SU-DHL-6 (cell line): ENCODE measurements at regions not wholly inside any gene's neighbourhood (a gene's known extent, or its start where the extent isn't known, plus 50 kb on each side); places are given as distances from the start of the nearest gene placed in this dataset.

ENCODE experiments used
- H2AFZ ChIP-seq: fragments of 200-600 bp; sonication (generic); 2 replicates; pipeline ENCODE4 v1.6.1; 2014; ENCODE audit warnings: low read depth, mild to moderate bottlenecking, moderate library complexity, mixed read lengths, antibody characterized with exemption, low read length; ENCODE audit not compliant: severe bottlenecking
- H3F3A ChIP-seq: fragments of 200-600 bp; shearing (Covaris generic); 2 replicates; pipeline ENCODE4 v1.6.0; 2016; ENCODE audit warnings: antibody characterized with exemption, mild to moderate bottlenecking; ENCODE audit not compliant: insufficient read depth
- H3K27ac ChIP-seq: fragments of 200-600 bp; sonication (generic); 2 replicates; pipeline ENCODE4 v1.5.1; 2016; ENCODE audit warnings: low read depth, mild to moderate bottlenecking, low read length, moderate library complexity, mixed read lengths
- H3K27me3 ChIP-seq: fragments of 200-600 bp; sonication (generic), shearing (Covaris generic); 2 replicates; pipeline ENCODE4 v1.6.0; 2014; ENCODE audit warnings: mild to moderate bottlenecking, low read length
- H3K36me3 ChIP-seq: fragments of 200-600 bp; sonication (generic); 2 replicates; pipeline ENCODE4 v1.6.1; 2014; ENCODE audit warnings: mild to moderate bottlenecking, low read length, mixed read lengths
- H3K4me2 ChIP-seq: fragments of 300-600, 200-600 bp; shearing (Covaris generic), sonication (generic); 2 replicates; pipeline ENCODE4 v1.6.0; 2014; ENCODE audit warnings: low read length, low read depth, mild to moderate bottlenecking; ENCODE audit not compliant: poor library complexity, severe bottlenecking
- H3K4me3 ChIP-seq: fragments of 200-600 bp; sonication (generic); 2 replicates; pipeline ENCODE4 v1.5.1; 2014; ENCODE audit warnings: antibody characterized with exemption, low read length, mild to moderate bottlenecking, mixed read lengths; ENCODE audit not compliant: insufficient read depth, poor library complexity, severe bottlenecking
- H3K79me2 ChIP-seq: fragments of 200-600 bp; sonication (generic); 2 replicates; pipeline ENCODE4 v1.6.1; 2014; ENCODE audit warnings: mild to moderate bottlenecking, low read length, moderate library complexity; ENCODE audit not compliant: insufficient read depth
- H3K9ac ChIP-seq: fragments of 200-600 bp; sonication (generic); 2 replicates; pipeline ENCODE4 v1.7.0; 2014; ENCODE audit warnings: mild to moderate bottlenecking, low read length
- H3K9me2 ChIP-seq: fragments of 200-600 bp; sonication (generic); replicated peaks from 2 replicates; pipeline ENCODE4 v1.6.1; 2014; ENCODE audit warnings: low read length; ENCODE audit not compliant: insufficient read depth
- H3K9me3 ChIP-seq: fragments of 200-600 bp; sonication (generic); 2 replicates; pipeline ENCODE4 v1.6.1; 2014; ENCODE audit warnings: low read length, mixed read lengths; ENCODE audit not compliant: insufficient read depth
- H4K20me1 ChIP-seq: fragments of 200-600 bp; sonication (generic); 2 replicates; pipeline ENCODE4 v1.6.1; 2014; ENCODE audit warnings: low read depth, mild to moderate bottlenecking, antibody characterized with exemption, low read length, moderate library complexity, mixed read lengths
- CTCF ChIP-seq: fragments of 200-600 bp; sonication (generic); IDR thresholded peaks from one replicate; pipeline ENCODE4 v1.5.1; 2017; ENCODE audit warnings: antibody characterized with exemption, mild to moderate bottlenecking, low read length, moderate library complexity; ENCODE audit not compliant: insufficient read depth, poor library complexity, severe bottlenecking
- EZH2phosphoT487 ChIP-seq: fragments of 200-600 bp; sonication (generic), shearing (Covaris generic); conservative IDR thresholded peaks from 2 replicates; pipeline ENCODE4 v1.6.1; 2018; ENCODE audit warnings: mild to moderate bottlenecking, antibody characterized with exemption, low read length, moderate library complexity, mixed read lengths

DNA sequence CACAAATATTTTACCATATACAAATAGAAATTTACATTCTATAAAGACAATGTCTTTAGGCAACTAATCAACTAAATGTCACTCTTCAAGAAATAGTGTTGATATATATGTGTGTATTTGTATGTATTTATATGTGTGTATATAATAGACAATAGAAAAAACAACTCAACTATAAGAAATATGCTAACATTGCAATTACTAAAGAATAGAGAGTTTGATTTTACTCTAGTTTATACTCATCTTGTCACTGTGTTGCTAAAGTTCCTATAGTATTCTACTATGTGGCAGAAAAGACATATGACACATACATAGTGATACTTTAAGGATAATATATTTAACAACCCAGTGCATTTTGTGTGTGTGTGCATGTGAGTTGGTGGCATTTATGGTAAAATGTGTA lies 1728.3 kb downstream of the PLA2G4A start:
- Histone ChIP-seq H4K20me1 (no peaks in the 10 kb centered on the region), H3K79me2 (no peaks in the 10 kb centered on the region), H3K36me3 (no peaks in the 10 kb centered on the region), H3F3A (no peaks in the 10 kb centered on the region), H3K9me2 (no peaks in the 10 kb centered on the region), H3K4me2 (no peak overlapping the region), H3K27me3 (no peaks in the 10 kb centered on the region), H3K4me3 (no peak overlapping the region), H3K9me3 (0 out of 2 replicates have a peak, but pooled peaks cover 4% of the 10 kb centered on the region), H3K9ac (no peak overlapping the region), H3K27ac (no peak overlapping the region), H2AFZ (peak overlapping the region; percentile 19)
- no peak for TF ChIP-seq EZH2phosphoT487
- TF ChIP-seq CTCF: no peak

GRCh38 chr1:188582911-188583532 lies 1754.3 kb downstream of the PLA2G4A start:
- no peak for TF ChIP-seq CTCF
- TF ChIP-seq EZH2phosphoT487: no peak
- Histone ChIP-seq H3K27ac (no peak overlapping the region), H3F3A (no peaks in the 10 kb centered on the region)

GRCh38 chr1:188584119-188584518 lies 1755.4 kb downstream of the PLA2G4A start:
- Histone ChIP-seq H3K79me2 (no peaks in the 10 kb centered on the region), H2AFZ (no peak overlapping the region), H3K9me3 (no peaks in the 10 kb centered on the region), H3K36me3 (no peaks in the 10 kb centered on the region), H4K20me1 (no peaks in the 10 kb centered on the region), H3K27me3 (no peaks in the 10 kb centered on the region), H3K4me2 (no peak overlapping the region), H3K4me3 (no peak overlapping the region), H3K9me2 (no peaks in the 10 kb centered on the region), H3K27ac (no peak overlapping the region), H3K9ac (no peak overlapping the region), H3F3A (no peaks in the 10 kb centered on the region)
- TF ChIP-seq EZH2phosphoT487 (no peak), CTCF (no peak)

More at GRCh38 chr1:188582911-188583532, 1754.3 kb downstream of the PLA2G4A start:
- H3K36me3 ChIP-seq: no peaks in the 10 kb centered on the region
- no peaks in the 10 kb centered on the region for H3K9me2 ChIP-seq
- no peaks in the 10 kb centered on the region for H3K79me2 ChIP-seq
- H3K4me3 ChIP-seq: no peak overlapping the region
- H2AFZ ChIP-seq: no peak overlapping the region
- no peaks in the 10 kb centered on the region for H3K9me3 ChIP-seq
- H4K20me1 ChIP-seq: no peaks in the 10 kb centered on the region
- no peaks in the 10 kb centered on the region for H3K27me3 ChIP-seq
- H3K4me2 ChIP-seq: no peak overlapping the region
- no peak overlapping the region for H3K9ac ChIP-seq

DNA sequence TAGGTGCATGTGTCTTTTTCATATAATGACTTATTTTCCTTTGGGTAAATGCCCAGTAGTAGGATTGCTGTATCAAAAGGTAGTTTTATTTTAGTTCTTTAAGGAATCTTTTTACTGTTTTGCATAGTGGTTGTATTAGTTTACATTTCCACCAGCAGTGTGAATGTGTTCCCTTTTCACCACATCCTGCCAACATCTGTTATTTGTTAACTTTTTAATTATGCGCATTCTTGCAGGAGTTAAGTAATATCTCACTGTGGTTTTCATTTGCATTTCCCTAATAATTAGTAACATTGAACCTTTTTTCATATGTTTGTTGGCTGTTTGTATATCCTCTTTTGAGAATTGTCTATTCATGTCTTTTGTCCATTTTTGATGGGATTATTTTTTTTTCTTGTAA lies 1761.9 kb downstream of the PLA2G4A start:
- H3K4me2 ChIP-seq: no peak overlapping the region
- 0 out of 2 replicates have a peak, but pooled peaks cover 3% of the 10 kb centered on the region for H3K9me3 ChIP-seq
- H3K9me2 ChIP-seq: no peaks in the 10 kb centered on the region
- no peaks in the 10 kb centered on the region for H3K79me2 ChIP-seq
- no peaks in the 10 kb centered on the region for H3K36me3 ChIP-seq
- H3F3A ChIP-seq: no peaks in the 10 kb centered on the region
- H4K20me1 ChIP-seq: no peaks in the 10 kb centered on the region
- no peak overlapping the region for H3K27ac ChIP-seq
- H3K27me3 ChIP-seq: no peaks in the 10 kb centered on the region
- TF ChIP-seq CTCF (no peak), EZH2phosphoT487 (no peak)
- no peak overlapping the region for H3K9ac ChIP-seq
- H2AFZ ChIP-seq: no peak overlapping the region
- no peak overlapping the region for H3K4me3 ChIP-seq
